Parathyroid adenoma (tissue), 2 donors: ENCODE measurements at regions not wholly inside any gene's neighbourhood (a gene's known extent, or its start where the extent isn't known, plus 50 kb on each side); places are given as distances from the start of the nearest gene placed in this dataset.

Source experiments
- H2AFZ ChIP-seq: fragments of 300-600 bp; sonication (generic); one replicate; pipeline ENCODE4 v1.7.0; 2017; ENCODE audit warnings: antibody characterized with exemption, mild to moderate bottlenecking
- H3K27ac ChIP-seq: fragments of 300-600 bp; sonication (generic); one replicate; pipeline ENCODE4 v1.7.0; 2017
- H3K27me3 ChIP-seq: fragments of 300-600 bp; sonication (generic); one replicate; pipeline ENCODE4 v1.7.0; 2017; ENCODE audit warnings: low read length; ENCODE audit not compliant: control insufficient read depth, insufficient read depth
- H3K36me3 ChIP-seq: fragments of 300-600 bp; sonication (generic); one replicate; pipeline ENCODE4 v1.7.0; 2017; ENCODE audit warnings: low read length; ENCODE audit not compliant: control insufficient read depth, insufficient read depth
- H3K4me1 ChIP-seq: fragments of 300-600 bp; sonication (generic); one replicate; pipeline ENCODE4 v1.7.0; 2017; ENCODE audit warnings: control low read depth
- H3K4me2 ChIP-seq: fragments of 300-600 bp; sonication (generic); one replicate; pipeline ENCODE4 v1.7.0; 2017; ENCODE audit warnings: low read length
- H3K4me3 ChIP-seq: fragments of 300-600 bp; sonication (generic); one replicate; pipeline ENCODE4 v1.7.0; 2017; ENCODE audit warnings: low read depth, low read length
- H3K79me2 ChIP-seq: fragments of 300-600 bp; sonication (generic); one replicate; pipeline ENCODE4 v1.7.0; 2017; ENCODE audit warnings: control low read depth
- H3K9ac ChIP-seq: fragments of 300-600 bp; sonication (generic); one replicate; pipeline ENCODE4 v1.7.0; 2017; ENCODE audit warnings: mild to moderate bottlenecking
- H3K9me3 ChIP-seq: fragments of 300-600 bp; sonication (generic); one replicate; pipeline ENCODE4 v1.7.0; 2017; ENCODE audit warnings: low read length; ENCODE audit not compliant: control insufficient read depth
- TF ChIP-seq, protein P1 (sequence below): fragments of 300-600 bp; sonication (generic); IDR thresholded peaks from one replicate; pipeline ENCODE4 v1.7.0; 2017; ENCODE audit warnings: antibody characterized with exemption, mild to moderate bottlenecking
- donor health status: primary hyperparathyroidism.

- Histone ChIP-seq H3K4me2 (no peak overlapping the region), H3K9ac (no peak overlapping the region), H3K27ac (no peak overlapping the region), H3K4me3 (no peak overlapping the region), H3K27me3 (no peaks in the 10 kb centered on the region), H3K79me2 (no peaks in the 10 kb centered on the region), H2AFZ (no peak overlapping the region), H3K4me1 (no peaks in the 10 kb centered on the region), H3K36me3 (no peaks in the 10 kb centered on the region), H3K9me3 (no peaks in the 10 kb centered on the region)
- TF ChIP-seq, protein P1, sequence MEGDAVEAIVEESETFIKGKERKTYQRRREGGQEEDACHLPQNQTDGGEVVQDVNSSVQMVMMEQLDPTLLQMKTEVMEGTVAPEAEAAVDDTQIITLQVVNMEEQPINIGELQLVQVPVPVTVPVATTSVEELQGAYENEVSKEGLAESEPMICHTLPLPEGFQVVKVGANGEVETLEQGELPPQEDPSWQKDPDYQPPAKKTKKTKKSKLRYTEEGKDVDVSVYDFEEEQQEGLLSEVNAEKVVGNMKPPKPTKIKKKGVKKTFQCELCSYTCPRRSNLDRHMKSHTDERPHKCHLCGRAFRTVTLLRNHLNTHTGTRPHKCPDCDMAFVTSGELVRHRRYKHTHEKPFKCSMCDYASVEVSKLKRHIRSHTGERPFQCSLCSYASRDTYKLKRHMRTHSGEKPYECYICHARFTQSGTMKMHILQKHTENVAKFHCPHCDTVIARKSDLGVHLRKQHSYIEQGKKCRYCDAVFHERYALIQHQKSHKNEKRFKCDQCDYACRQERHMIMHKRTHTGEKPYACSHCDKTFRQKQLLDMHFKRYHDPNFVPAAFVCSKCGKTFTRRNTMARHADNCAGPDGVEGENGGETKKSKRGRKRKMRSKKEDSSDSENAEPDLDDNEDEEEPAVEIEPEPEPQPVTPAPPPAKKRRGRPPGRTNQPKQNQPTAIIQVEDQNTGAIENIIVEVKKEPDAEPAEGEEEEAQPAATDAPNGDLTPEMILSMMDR: no peak
Observed at GRCh38 chr17:79153367-79154130, 78.9 kb downstream of the ENGASE start.

GRCh38 chr17:79152636-79153035, 78.0 kb downstream of the ENGASE start:
- Histone ChIP-seq H3K4me3 (no peak overlapping the region), H3K4me2 (no peak overlapping the region), H3K9ac (no peak overlapping the region), H3K36me3 (no peaks in the 10 kb centered on the region), H3K9me3 (no peaks in the 10 kb centered on the region), H3K27ac (no peak overlapping the region), H3K27me3 (no peaks in the 10 kb centered on the region), H2AFZ (no peak overlapping the region), H3K79me2 (no peaks in the 10 kb centered on the region), H3K4me1 (no peaks in the 10 kb centered on the region)
- TF ChIP-seq, protein P1: no peak

DNA sequence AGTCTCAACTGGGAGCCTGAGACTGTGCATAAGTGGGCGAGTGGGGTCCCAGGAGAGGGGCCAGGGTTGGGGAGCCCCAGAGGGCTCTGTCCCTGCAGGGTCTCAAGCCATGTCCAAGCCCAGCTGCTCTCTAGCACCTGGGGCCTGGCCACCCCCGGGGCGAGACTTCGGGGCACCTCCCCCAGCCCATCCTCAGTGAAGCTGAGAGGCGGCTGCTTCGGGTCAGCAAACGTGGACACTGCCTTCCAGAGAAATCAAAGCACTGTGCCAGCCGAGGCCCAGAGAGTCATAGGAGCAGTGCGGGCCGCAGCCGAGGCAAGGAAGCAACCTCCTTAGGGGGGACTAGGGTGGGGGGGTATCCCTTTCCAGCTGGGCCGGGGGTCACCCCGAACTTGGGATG, 77.5 kb downstream of the ENGASE start:
- Histone ChIP-seq H3K4me3 (no peak overlapping the region), H3K27ac (no peak overlapping the region), H2AFZ (no peak overlapping the region), H3K36me3 (no peaks in the 10 kb centered on the region), H3K4me1 (no peaks in the 10 kb centered on the region), H3K9ac (no peak overlapping the region), H3K4me2 (no peak overlapping the region), H3K27me3 (no peaks in the 10 kb centered on the region), H3K9me3 (no peaks in the 10 kb centered on the region), H3K79me2 (no peaks in the 10 kb centered on the region)
- TF ChIP-seq, protein P1: no peak

GRCh38 chr17:79150799-79151198, 76.2 kb downstream of the ENGASE start:
- H3K9ac ChIP-seq: no peak overlapping the region
- no peak overlapping the region for H3K27ac ChIP-seq
- no peak overlapping the region for H2AFZ ChIP-seq
- no peak overlapping the region for H3K4me3 ChIP-seq
- no peaks in the 10 kb centered on the region for H3K27me3 ChIP-seq
- no peaks in the 10 kb centered on the region for H3K36me3 ChIP-seq
- H3K4me2 ChIP-seq: no peak overlapping the region
- H3K9me3 ChIP-seq: no peaks in the 10 kb centered on the region
- H3K4me1 ChIP-seq: no peaks in the 10 kb centered on the region
- TF ChIP-seq, protein P1: no peak
- H3K79me2 ChIP-seq: no peaks in the 10 kb centered on the region
